Superior temporal gyrus (tissue), 1 donor: ENCODE measurements at regions not wholly inside any gene's neighbourhood (a gene's known extent, or its start where the extent isn't known, plus 50 kb on each side); places are given as distances from the start of the nearest gene placed in this dataset.
"Not testable (repeated sequence)": the region's sequence is repeated elsewhere in the genome, so short reads cannot be mapped to it uniquely, and the experiment has no call there.

Source experiments
- DNase-seq: peaks from one replicate; pipeline ENCODE4 v3.0.0-alpha.2; 2016; ENCODE audit errors: extremely low spot score

DNA sequence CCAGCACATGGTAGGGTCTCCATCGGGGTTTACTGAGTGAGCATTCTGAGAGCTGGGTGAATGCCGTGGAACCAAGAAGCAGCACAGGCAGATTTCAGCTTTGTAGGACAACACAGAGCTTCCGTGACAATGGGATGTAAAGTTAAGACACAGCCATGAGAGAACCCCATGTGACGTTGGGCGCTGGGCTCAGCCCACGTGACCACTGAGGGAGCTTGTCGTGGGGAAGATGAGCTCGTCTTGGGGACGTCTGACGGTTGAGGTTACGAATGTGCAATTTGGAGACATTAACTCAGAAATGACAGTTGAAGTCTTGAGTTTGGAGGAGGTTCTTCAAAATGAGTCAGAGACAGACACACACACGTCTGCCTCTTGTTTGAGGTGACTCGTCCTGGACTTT is 51.5 kb upstream of the MUC20 start:
- DNase-seq = not testable (repeated sequence)

GRCh38 chr3:195668131-195668766 is 52.5 kb upstream of the MUC20 start:
- not testable (repeated sequence) for DNase-seq

- DNase-seq = not testable (repeated sequence)
Measured at GRCh38 chr3:195665311-195665710, 55.5 kb upstream of the MUC20 start.

- DNase-seq = not testable (repeated sequence)
Measured at GRCh38 chr3:195664131-195664530, 56.6 kb upstream of the MUC20 start.

GRCh38 chr3:195659136-195659533 is 61.6 kb upstream of the MUC20 start:
- DNase-seq = not testable (repeated sequence)

- not testable (repeated sequence) for DNase-seq
Measured at GRCh38 chr3:195658381-195659135, 62.2 kb upstream of the MUC20 start.

- peak; percentile 53 for DNase-seq
Measured at GRCh38 chr3:195657475-195658372, 63.1 kb upstream of the MUC20 start.

- not testable (repeated sequence) for DNase-seq
Measured at GRCh38 chr3:195656091-195656490, 64.7 kb upstream of the MUC20 start.

GRCh38 chr3:195654746-195655145 is 66.0 kb upstream of the MUC20 start:
- not testable (repeated sequence) for DNase-seq

DNA sequence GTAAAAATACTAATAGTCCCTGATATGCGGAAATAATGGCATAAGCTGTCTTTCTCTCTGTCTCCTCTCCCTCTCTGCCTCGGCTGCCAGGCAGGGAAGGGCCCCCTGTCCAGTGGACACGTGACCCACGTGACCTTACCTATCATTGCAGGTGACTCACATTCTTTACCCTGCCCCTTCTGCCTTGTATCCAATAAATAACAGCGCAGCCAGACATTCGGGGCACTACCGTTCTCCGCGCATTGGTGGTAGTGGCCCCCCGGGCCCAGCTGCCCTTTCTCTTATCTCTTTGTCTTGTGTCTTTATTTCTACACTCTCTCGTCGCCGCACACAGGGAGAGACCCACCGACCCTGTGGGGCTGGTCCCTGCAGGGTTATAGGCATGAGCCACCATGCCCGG is 66.6 kb upstream of the MUC20 start:
- DNase-seq = not testable (repeated sequence)

DNA sequence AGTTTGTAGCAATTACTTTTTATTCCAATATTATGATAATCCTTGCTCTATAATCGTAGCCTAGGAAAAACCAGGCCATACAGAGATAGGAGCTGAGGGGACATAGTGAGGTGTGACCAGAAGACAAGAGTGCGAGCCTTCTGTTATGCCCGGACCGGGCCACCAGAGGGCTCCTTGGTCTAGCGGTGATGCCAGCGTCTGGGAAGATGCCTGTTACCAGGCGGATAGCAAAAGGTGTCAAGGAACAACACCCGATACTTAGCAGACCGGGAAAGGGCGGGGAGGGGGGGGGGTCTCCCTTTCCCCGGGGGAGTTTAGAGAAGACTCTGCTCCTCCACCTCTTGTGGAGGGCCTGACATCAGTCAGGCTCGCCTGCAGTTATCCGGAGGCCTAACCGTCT is 67.1 kb upstream of the MUC20 start:
- DNase-seq = not testable (repeated sequence)

DNA sequence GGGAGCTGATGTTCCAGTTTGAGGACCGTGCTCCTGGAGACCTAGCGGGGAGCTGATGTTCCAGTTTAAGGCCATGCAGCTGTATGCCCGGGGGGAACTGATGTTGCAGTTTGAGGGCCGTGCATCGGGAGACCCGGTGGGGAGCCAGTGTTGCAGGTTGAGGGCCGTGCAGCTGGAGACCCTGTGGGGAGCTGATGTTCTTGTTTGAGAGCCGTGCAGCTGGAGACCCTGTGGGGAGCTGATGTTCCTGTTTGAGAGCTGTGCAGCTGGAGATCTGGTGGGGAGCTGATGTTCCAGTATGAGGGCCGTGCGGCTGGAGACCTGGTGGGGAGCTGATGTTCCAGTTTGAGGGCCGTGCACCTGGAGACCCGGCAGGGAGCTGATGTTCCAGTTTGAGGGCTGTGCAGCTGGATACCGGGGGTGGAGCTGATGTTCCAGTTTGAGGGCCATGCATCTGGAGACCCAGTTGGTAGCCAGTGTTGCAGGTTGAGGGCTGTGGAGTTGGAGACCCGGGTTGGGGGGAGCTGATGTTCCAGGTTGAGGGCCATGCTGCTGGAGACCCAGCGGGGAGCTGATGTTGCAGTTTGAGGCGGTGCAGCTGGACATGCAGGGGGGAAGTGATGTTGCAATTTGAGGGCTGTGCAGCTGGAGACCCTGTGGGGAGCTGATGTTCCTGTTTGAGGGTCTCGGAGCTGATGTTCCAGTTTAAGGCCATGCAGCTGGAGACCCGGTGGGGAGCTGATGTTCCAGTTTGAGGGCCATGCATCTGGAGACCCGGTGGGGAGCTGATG is 64.4 kb upstream of the APOD start:
- DNase-seq = not testable (repeated sequence)

- DNase-seq = not testable (repeated sequence)
Measured at GRCh38 chr3:195645872-195646271, 62.1 kb upstream of the APOD start.

DNA sequence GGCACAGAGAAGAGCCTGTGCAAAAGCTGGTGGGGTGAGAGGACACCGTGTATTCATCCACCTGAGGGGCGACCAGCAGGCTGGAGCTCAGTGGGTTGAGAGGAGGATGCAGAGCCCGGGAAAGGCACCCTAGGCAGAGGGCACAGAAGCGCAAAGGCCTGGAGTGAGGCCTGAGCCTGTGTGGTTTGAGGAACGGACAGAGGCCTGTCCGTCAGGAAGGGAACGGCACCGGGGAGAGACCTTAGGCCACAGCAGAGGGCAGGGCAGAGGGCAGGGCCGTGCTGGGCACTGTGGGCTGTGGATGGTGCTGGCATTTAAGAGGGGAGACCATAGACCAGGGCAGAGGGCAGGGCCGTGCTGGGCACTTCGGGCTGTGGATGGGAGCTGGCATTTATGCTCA is 59.5 kb upstream of the APOD start:
- not testable (repeated sequence) for DNase-seq

- not testable (repeated sequence) for DNase-seq
Measured at GRCh38 chr3:195642311-195642710, 58.6 kb upstream of the APOD start.

DNA sequence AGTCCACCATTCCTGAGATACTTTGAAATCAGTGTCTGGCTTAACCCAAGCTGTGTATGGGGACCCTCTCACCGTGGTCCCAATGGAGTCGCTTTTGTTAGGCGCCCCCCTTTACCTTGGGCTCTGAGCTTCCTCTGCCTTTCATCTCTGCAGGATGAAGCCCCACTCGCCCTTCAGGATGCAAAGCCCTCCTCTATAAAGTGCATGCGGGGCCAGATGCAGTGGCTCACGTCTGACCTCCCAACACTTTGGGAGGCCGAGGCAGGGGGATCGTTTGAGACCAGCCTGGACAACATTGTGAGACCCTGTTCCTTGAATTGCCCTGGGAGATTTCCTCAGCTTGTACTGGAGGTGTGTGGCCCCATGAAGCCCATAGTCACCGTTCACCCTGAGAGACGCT is 54.7 kb upstream of the APOD start:
- not testable (repeated sequence) for DNase-seq

DNA sequence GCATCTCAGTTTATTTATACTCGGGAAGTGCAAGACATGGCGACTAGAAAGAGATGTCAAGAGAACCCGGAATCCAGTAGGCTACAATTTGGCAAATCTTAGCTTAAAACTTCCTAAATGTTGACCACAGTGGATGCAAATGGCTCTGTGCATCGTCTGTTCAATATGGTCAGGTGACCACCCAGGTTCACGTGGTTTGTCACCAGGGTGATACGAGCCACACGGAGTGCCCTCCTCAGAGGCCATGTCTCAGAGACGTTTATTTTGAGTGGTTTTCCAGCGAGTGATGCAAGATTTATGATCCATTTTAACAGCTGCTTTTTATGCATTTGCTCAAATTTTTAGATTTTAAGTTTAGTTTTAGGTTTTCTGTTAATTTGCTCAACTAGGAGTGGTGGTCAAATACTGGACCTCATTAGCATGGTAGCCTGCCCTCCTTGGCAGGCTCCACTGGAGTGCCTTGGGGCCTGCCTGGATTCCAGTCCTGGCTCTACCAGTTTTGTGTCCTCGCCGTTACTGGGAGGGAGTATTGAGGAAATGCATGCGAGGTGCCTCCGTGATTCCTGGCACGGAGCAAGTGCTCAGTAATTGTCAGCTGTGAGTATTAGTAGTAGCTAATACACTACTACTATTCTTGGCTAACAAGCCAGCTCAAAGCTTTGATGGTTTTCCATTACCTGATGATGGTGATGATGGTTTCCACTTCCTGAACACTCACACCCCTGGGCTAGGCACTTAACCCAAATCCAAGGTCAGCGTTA is 53.9 kb upstream of the APOD start:
- not testable (repeated sequence) for DNase-seq

- DNase-seq = not testable (repeated sequence)
Measured at GRCh38 chr3:195637011-195637410, 53.3 kb upstream of the APOD start.

GRCh38 chr3:195635898-195636685 is 52.4 kb upstream of the APOD start:
- not testable (repeated sequence) for DNase-seq
